Activated CD4-positive, alpha-beta T cell treated with anti-CD3 and anti-CD28 coated beads, Interleukin-2, amount 50 U/mL, for 16 hours (primary cell): ENCODE measurements at regions not wholly inside any gene's neighbourhood (a gene's known extent, or its start where the extent isn't known, plus 50 kb on each side); places are given as distances from the start of the nearest gene placed in this dataset.

ENCODE experiments used
- DNase-seq: peaks from one replicate; pipeline ENCODE4 v3.0.0-alpha.2; 2020

- no peak for DNase-seq
Observed at GRCh38 chr12:24111616-24112015, 162.1 kb upstream of the SOX5 start.

- no peak for DNase-seq
Observed at GRCh38 chr12:24111086-24111485, 161.6 kb upstream of the SOX5 start.

GRCh38 chr12:24109381-24110039 is 160.0 kb upstream of the SOX5 start:
- peak; percentile 3 for DNase-seq

GRCh38 chr12:24102676-24103075 is 153.2 kb upstream of the SOX5 start:
- no peak for DNase-seq

- DNase-seq, result no peak
Observed at GRCh38 chr12:24099576-24099975, 150.1 kb upstream of the SOX5 start.

GRCh38 chr12:24095245-24095644 is 145.8 kb upstream of the SOX5 start:
- DNase-seq, result no peak

- no peak for DNase-seq
Observed at GRCh38 chr12:24089510-24089890, 140.0 kb upstream of the SOX5 start.

- DNase-seq, result no peak
Observed at GRCh38 chr12:24088751-24089509, 139.5 kb upstream of the SOX5 start.

- DNase-seq, result no peak
Observed at GRCh38 chr12:24087294-24087693, 137.8 kb upstream of the SOX5 start.

GRCh38 chr12:24084800-24085199 is 135.3 kb upstream of the SOX5 start:
- peak; percentile 2 for DNase-seq

- DNase-seq, result no peak
Observed at GRCh38 chr12:24083838-24084237, 134.4 kb upstream of the SOX5 start.

GRCh38 chr12:24081606-24082005 is 132.1 kb upstream of the SOX5 start:
- DNase-seq, result no peak

GRCh38 chr12:24081092-24081529 is 131.6 kb upstream of the SOX5 start:
- DNase-seq, result no peak

GRCh38 chr12:24080465-24080864 is 131.0 kb upstream of the SOX5 start:
- no peak for DNase-seq

GRCh38 chr12:24079083-24079482 is 129.6 kb upstream of the SOX5 start:
- DNase-seq, result no peak

GRCh38 chr12:24078318-24078765 is 128.9 kb upstream of the SOX5 start:
- no peak for DNase-seq

GRCh38 chr12:24077161-24077560 is 127.7 kb upstream of the SOX5 start:
- DNase-seq, result no peak

GRCh38 chr12:24075650-24076049 is 126.2 kb upstream of the SOX5 start:
- DNase-seq, result no peak

- no peak for DNase-seq
Observed at GRCh38 chr12:24073170-24073810, 123.8 kb upstream of the SOX5 start.

- DNase-seq, result no peak
Observed at GRCh38 chr12:24072302-24072701, 122.8 kb upstream of the SOX5 start.

- no peak for DNase-seq
Observed at GRCh38 chr12:24071842-24072241, 122.4 kb upstream of the SOX5 start.

- DNase-seq, result no peak
Observed at GRCh38 chr12:24069532-24070395, 120.3 kb upstream of the SOX5 start.

- no peak for DNase-seq
Observed at GRCh38 chr12:24066865-24067264, 117.4 kb upstream of the SOX5 start.
